ENCODE measurements at regions not wholly inside any gene's neighbourhood (a gene's known extent, or its start where the extent isn't known, plus 50 kb on each side); places are given as distances from the start of the nearest gene placed in this dataset.
"Not testable (repeated sequence)": the region's sequence is repeated elsewhere in the genome, so short reads cannot be mapped to it uniquely, and the experiment has no call there.

DNA sequence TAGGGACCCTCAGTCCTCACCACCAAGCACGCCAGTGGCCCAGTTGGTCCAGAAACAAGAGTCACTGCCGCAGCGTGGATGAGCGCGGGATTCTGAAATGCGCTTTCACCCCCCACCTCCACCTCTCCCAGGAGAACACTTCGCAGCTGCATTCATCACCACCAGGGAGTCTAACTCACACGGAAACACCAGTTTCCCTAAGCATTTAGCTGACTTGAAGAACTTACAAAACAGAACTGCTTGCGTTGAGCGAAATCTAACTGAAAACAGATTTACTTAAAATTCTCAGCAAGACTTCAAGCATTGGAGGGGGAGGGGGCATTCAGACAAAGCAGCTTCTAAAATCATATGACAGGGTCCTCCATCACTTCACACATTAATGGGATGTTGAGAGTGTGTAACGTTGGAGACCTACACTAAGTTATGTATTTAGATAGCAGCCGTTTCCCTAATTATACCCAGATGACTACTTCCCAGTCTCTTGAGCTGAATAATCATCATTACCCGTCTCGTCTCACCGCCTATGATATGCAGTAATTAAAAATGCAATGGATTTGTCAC is 258.2 kb upstream of the IRS2 start:
- DNase-seq (ENCODE audit: low read depth) = no peak

DNA sequence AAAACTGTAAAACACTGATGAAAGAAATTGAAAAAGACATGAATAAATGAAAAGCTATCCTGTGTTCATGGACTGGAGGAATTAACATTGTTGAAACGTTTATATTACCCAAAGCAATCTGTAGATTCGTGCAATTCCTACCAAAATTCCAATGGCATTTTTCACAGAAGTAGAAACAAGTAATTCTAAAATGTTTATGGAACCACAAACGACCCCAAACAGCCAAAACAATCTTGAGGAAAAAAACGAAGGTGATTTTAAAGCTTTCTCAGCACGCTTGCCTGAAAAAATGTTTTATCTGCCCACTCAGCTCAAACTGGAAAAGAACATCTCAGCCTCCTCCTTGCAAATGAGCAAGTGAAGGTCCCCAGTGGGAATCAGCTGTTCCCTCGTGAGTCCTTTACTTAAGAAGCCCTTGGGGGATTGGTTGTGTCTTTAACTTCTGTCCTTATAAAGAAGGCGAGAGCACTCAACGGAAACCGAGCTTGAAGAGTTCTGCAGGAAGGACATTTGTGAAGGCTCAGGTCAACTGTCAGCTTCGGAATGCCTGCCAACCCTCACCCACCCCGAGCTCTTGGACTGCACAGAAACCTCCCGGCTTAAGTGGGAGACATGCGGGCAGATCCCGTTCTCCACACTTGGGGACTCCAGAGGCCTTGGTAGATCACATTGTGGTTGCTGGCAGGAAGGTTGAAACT is 256.0 kb upstream of the IRS2 start:
- DNase-seq (ENCODE audit: low read depth) = no peak

DNA sequence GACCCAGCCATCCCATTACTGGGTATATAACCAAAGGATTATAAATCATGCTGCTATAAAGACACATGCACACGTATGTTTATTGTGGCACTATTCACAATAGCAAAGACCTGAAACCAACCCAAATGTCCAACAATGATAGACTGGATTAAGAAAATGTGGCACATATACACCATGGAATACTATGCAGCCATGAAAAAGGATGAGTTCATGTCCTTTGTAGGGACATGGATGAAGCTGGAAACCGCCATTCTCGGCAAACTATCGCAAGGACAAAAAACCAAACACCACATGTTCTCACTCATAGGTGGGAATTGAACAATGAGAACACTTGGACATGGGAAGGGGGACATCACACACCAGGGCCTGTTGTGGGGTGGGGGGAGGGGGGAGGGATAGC is 255.3 kb upstream of the IRS2 start:
- DNase-seq (ENCODE audit: low read depth) = not testable (repeated sequence)

DNA sequence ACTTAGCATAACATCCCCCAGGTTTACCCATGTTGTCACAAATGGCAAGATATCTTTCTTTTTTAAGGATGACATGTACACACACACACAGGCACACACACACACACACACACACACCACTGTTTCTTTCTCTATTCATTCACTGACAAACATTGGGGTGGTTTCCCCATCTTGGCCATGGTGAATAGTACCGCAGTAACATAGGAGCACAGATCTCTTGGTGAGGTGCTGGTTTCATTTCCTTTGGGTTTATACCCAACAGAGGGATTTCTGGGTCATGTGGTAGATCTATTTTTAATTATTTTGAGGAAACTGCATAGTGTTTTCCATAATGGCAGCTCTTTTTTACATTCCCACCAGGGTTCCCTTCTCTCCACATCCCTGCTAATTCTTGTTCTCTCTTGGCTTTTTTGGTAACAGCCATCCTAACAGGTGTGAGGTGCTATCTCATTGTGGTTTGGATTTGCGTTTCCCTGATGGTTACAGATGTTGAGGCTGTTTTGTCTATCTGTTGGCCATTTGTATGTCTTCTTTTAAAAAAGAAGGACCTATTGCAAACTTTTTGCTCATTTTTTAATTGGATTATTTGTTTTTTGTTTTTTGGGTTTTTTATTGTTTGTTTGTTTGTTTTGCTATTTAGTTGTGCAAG is 251.7 kb upstream of the IRS2 start:
- no peak for DNase-seq (ENCODE audit: low read depth)

DNA sequence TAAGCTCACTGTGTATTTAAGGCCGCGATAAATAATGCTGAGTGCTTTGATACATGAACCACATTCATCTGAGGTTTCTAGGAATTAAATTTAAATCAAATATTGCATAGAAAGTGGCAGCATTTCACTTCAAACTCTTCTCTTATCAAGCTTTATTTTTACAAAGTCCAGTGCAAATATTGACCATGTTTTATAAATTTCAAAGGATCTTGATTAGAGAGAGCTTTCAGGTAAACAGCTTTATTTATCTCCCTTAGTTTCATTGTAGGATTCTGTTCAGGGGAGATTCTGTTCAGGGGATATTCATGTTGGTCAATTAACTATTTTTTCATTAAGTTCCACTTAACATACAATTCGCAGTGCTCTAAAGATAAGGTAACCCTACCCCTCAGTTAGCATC is 249.7 kb upstream of the IRS2 start:
- no peak for DNase-seq (ENCODE audit: low read depth)

DNA sequence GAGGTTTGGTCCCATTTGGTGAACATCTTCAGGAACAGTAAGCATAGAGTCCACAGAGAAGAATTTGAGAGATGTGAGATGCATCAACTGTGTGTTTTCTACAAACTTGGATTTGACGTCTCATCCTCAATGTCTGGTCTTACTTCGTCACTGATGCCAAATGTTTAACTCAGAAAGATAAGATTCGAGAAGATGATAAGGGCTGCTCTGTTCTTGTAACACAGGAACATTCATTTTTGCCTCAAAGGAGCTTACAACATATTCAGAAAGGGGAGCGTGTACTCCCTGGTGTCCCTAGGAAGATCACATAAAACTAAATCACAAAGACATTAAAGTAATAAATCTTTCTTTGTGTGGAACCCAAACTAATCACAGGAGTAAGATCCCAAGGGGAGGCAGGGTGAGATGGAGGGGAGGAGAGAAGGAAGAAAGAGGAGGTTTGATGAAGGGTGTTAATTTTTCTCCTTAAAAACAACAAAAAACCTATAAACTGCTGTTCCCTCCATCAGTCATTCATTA is 247.7 kb upstream of the IRS2 start:
- DNase-seq (ENCODE audit: low read depth) = no peak

DNA sequence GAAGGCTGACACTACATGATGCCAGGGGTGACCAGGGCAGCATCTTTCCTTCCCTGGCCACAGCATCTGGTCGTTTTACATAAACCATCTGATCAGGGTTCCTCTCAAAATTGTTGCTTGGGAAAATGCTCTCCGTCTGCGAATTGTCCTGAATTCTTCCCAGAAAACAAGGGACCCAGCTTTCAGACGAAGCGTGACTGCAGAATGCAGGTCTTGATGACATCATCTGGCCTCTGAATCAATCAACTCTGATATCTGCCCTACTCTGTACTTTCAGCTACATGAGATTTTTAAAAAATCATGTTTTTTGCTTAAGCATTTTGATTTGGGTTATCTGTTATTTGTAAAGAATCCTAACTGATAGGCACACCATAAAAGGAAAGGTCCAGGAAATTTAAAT is 246.6 kb upstream of the IRS2 start:
- DNase-seq (ENCODE audit: low read depth) = no peak

DNA sequence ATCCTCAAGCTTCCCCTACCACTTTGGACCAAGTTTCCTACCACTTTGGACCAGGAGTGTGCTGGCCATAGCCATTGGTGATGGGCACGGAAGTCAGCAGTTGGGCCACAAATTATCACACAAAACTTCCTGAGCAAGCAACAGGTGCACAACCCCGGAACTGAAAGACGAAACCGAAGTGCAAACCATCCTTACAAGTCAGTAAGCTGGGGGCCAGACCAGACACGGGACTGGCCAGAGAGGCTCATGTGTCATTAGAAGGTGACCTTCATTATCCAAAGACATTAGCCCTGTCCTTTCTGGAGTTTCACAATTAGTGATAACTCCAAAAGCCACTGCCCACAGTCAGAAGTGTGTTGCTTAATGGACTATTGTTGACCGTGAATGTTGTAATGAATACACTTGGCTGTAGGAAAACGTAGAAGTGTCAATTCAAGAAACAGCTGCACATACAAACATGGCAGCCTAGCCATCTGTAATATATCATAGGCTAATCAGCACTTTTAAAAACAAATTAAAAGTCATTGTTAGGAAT is 244.1 kb upstream of the IRS2 start:
- no peak for DNase-seq (ENCODE audit: low read depth)

DNA sequence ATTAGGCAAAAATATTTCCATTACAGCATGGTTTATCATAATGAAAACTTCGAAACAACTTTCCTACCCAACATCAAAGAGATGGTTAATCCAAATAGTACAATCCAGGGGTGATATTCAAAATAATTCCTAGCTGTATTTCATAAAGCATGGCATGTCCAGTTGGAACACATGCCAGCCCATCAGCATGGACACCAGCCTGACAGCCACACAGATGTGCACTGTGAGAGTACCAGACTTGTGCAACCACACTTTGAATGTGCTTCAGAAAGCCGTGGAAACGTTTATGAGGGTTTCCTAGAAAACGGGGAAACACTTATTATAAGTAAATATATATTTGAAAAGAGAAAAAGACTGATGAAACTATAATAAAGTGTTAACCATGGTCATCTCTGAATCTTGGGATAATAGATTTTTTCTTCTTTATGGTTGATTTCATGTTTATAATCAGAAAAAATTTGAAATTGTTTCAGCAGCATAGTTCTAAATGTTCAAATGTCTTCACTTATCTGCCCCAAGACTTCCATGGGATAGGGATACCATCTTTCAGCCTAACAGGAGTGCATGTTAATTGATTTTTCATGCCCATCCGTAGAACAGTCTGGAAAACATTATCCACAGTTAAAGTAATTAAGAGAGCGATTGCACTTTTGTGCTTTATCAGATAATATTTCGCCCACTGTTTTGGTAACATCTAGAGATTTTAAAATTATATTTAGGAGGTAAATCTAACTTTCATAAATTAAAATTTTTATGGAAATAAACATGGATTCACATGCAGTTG is 242.6 kb upstream of the IRS2 start:
- no peak for DNase-seq (ENCODE audit: low read depth)

DNA sequence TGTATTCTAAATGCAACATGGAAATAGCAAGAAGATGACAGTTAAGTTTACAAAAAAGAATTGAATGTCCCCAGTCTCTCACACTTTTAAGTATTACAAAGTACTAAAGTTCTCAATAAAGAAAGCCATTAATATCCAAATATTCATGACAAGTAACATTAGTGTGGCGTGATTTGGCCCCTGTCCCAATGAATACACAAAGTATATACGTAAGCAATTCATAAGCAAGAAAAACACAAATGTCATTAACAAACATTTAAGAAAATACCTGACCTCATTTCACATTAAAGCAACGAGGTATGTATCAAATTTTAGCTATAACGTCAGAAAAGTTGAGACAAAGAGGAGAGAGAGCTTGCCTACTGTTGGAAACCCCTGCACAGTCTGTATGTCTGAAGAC is 241.9 kb upstream of the IRS2 start:
- no peak for DNase-seq (ENCODE audit: low read depth)

DNA sequence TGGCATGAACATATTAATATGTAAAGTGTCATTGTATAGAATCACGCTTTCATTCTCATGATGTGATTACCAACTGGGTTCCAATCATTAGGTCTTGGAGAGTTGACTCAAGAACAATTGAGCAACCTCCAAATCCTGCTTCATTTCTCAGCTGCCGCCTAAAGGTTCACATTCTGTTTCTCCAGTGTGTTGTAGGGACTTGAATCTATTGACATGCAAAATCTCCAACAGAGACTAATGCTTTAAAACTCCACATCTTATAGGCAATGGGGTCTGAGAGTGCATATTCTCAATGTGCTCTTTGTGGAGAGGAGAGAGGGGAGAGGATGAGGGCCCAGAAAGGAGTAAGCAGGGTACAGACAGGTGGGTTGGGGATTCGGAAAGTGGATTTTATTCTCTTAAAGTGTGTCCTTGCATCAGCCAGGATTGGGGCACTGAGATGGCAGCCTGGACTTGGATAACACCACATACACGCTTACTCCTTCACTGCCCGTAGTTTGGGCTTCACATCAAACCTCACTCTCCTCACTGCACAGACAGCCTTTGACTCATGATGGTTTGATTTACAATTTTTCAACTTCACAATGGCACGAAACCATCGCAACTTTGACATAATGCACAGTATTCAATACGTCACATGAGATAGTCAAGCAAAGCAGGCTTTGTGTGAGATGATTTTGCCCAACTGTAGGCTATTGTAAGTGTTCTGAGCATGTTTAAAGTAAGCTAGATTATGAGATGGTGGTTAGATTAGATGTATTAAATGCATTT is 241.3 kb upstream of the IRS2 start:
- DNase-seq (ENCODE audit: low read depth) = no peak

DNA sequence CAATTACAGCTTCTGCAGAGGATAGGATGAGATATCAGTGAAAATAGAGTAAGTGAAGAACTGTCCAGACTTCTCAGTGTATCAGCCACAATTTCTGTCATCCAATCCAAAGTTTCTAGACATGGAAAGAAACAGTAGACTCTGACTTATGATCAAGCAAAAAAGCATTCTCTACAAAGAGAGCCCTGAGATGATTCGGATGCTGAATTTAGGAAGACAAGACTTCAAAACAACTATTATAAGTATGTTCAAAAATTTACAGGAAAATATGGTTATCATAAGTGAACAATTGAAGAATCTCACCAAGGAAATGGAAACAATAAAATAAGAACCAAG is 238.2 kb upstream of the IRS2 start:
- no peak for DNase-seq (ENCODE audit: low read depth)

DNA sequence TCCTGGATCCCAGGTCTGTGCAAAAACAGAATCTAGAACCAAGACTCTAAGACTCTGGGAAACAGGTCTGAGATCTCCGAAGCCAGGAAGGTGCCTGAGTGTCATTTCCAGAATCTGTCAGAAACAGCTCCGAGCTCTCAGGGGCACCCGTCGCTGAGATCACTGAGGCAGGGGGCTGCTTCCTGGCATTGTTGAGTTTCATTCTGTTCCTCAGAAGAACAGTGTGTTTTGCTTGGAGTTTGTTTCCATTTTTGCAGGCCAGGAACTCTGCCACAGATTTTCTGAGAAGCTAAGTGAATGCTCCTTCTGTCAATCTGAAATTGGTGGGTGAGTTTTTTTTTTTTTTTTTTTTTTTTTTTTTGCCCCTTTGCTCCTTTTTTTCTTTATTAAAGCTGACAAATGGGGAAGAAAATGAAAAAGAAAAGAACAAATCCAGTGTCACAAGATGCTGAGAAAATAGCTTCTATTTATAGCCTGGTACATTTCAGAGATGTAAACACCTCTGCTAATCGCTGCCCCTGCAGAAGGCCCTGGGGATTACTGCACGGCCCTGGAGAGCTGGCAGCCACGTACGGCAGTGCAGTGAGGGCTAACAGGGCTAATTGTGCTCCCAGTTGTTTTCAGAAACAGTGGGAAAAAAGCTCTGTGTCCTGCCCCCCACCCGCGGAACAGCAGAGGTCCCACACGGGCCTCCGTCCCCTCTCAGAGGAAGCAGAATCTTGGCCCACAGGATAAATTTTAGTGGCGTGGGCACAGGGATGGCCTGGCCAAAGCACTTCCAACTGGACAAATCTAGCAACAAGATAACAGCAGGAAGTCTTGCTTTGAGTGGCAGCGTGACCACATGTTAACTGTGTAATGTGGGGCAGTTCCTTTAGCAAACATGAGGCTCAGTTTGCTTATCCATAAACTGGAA is 237.6 kb upstream of the IRS2 start:
- DNase-seq (ENCODE audit: low read depth) = no peak

DNA sequence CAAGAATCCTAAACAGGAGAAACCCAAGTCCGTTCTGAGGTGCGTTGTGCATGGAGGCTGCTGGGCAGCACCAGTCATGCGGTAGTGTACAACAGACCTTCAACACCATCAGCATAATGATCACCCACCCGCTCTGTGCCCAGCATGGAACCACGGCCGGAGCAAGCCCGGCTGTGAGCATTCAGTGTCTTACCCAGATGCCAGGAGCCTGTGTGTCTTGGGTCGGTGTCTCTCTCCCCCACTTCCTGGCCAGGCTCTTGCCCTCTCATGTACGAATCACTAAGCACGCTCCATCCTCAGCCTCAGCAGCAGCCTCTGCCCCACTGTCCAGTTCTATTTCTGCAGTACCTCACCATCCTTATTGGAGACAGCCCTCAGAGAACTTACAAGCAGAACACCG is 231.6 kb upstream of the IRS2 start:
- no peak for DNase-seq (ENCODE audit: low read depth)

DNA sequence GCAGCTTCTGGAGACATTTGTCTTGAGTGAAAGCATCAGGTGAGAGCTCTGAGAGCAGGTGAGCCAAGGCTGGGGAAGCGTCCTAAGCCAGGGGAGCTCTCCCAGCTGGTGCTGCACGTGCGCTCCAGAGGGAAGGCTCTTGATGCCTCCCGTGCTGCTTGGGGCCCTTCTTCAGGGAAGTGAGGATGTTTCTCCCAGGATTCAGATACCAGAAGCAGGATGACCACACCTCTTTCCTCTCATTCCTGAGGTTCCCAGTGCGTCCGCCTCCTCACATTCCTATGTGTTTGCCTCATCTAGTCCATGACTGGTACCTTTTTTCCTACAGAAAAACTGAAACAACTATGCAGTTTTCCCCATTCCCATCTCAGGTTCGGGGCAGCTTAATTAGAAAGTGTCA is 231.0 kb upstream of the IRS2 start:
- no peak for DNase-seq (ENCODE audit: low read depth)

DNA sequence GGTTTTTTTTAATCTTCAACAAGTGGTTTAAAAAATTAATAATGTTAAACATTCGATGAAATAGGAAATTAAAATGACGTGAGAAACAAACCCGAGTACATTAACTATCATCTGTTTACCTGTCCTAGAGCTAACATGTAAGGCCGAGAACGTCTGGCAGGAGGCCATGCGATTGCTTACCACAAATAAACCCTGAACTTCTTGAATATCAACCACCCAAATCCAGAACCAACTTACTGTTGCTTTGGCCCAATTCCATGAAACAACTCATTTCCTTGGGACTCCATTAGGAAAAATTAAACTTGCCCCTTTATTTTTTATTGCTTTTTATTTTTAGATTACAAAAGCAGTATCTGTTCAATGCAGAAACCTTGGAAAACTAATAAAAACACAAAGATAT is 228.9 kb upstream of the IRS2 start:
- DNase-seq (ENCODE audit: low read depth) = no peak

DNA sequence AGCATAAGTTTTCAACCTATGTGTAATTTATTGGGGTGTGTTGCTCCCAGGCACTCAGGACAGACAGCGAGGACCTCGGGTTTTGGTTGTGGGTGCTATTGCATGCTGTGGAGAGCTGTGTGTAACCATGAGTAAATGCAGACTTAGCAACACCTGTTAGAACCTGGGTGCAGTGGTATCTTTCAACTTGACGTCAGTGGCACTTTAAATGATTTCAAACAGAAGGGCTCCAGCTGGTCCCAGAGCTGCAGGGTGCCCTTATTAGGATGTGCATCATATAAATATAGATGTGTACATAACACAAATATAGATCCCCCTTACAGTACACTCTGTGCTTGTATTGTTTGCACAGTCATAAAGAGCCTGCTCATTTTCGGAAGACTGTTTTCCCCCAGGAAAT is 228.3 kb upstream of the IRS2 start:
- DNase-seq (ENCODE audit: low read depth) = no peak

DNA sequence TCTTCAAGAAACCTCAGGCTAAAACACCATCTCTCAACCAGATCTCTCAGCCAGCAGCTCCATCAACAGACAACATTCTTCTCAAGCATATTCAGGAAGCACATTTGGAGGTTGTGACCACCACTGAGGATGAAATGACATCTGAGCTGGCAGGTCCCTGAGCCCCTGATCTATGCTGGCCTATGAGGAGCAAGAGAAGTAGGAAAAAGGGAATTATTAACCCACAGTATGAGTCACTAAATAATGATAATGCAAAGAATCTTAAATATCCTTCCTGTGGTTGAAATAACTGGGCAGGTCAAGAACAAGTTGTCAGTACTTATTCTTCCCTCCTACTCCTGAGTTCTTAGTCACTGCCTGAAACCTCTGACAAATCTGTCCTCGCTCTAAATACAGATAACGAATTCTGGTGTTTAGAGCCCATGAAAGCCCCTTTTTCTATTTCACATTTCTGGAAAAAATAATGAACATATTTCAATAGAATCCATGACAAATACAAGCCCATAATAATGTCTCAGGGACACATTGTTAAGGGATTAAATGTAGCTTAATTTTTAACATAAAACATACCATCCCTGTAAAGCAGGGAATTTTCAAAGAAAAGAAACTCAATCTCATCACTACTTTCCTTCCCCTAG is 225.8 kb upstream of the IRS2 start:
- no peak for DNase-seq (ENCODE audit: low read depth)

DNA sequence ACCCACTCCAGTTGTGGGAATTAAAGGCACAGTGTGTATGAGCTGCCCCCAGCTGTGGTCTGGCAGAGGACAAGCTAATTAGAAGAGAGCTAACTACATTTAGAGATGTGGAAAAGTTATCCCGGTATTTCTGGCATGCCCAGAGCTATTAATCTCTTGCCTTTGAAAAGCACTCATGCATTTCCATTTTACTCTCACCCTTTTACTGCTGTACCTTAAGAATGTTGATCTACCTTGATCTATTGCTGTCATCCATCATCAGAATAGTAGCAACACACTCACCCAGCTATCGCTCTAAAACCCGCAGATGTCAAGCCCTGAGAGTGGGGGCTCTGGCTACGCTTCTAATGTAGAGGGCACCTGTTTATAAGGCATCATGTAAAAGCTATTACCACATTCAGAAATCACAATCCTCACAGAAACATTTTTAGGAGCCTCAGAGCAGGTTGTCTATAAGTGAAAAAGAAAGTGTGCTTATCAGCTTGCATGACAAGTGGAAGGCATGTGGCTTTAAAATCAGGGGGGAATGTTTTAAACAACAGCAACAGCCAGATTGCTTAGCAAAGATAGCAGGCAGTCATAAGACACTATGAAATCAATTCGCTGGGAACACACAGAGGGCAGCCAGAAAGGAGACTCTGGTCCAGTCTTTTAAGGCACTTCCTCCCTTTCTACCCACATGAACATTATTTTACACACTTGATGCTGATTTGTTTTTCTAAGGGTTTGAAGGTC is 224.2 kb upstream of the IRS2 start:
- DNase-seq (ENCODE audit: low read depth) = no peak

DNA sequence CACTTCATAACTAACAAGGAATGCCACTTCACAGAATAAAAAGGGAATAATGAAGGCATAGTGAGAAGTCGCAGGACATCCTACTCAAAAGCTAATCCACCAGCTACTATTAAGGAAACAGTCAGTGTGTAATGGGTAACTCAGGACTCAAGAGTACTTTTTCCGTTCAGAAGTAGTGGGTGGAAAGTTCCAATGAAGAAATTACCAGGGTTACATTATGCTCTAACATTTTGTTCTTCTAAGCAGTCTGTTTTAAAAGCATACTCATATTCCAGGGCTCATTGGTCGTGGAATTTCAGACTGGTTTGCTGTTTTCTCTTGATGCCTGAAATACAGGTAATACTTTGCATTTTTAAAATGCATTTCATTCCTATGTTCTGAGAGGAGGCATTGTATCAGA is 222.4 kb upstream of the IRS2 start:
- DNase-seq (ENCODE audit: low read depth) = no peak

Data from activated T-cell treated with anti-CD3 and anti-CD28 coated beads for 24 hours (primary cell).